ENCODE measurements at regions not wholly inside any gene's neighbourhood (a gene's known extent, or its start where the extent isn't known, plus 50 kb on each side); places are given as distances from the start of the nearest gene placed in this dataset.
A peak's percentile ranks its signal among the peaks of the same experiment; 100 is the strongest.

GRCh38 chr3:159850481-159850880 lies 138.2 kb upstream of the IL12A start:
- peaks cover 60% of the 10 kb centered on the region for H3K4me1 Mint-ChIP-seq (ENCODE audit: unreplicated experiment)
- H3K9me3 Mint-ChIP-seq = no peaks in the 10 kb centered on the region
- H3K27ac Mint-ChIP-seq = no peak overlapping the region
- TF ChIP-seq CTCF (conservative IDR thresholded peaks at IDR 0.05) = no peak
- no peaks in the 10 kb centered on the region for H3K27me3 Mint-ChIP-seq
- H3K4me3 Mint-ChIP-seq = no peak overlapping the region
- DNase-seq (ENCODE audit: extremely low spot score, unreplicated experiment) = no peak
- H3K36me3 Mint-ChIP-seq = peaks cover 4% of the 10 kb centered on the region

GRCh38 chr3:159852266-159852665 lies 136.4 kb upstream of the IL12A start:
- Mint-ChIP-seq H3K4me1 (ENCODE audit: unreplicated experiment) (peaks cover 61% of the 10 kb centered on the region), H3K27me3 (no peaks in the 10 kb centered on the region), H3K4me3 (peak overlapping the region; percentile 82), H3K9me3 (no peaks in the 10 kb centered on the region), H3K36me3 (peaks cover 4% of the 10 kb centered on the region), H3K27ac (peak overlapping the region; percentile 78)
- no peak for DNase-seq (ENCODE audit: extremely low spot score, unreplicated experiment)
- no peak for TF ChIP-seq CTCF (conservative IDR thresholded peaks at IDR 0.05)

- TF ChIP-seq CTCF (conservative IDR thresholded peaks at IDR 0.05) = no peak
- no peaks in the 10 kb centered on the region for H3K9me3 Mint-ChIP-seq
- peaks cover 59% of the 10 kb centered on the region for H3K4me1 Mint-ChIP-seq (ENCODE audit: unreplicated experiment)
- H3K27me3 Mint-ChIP-seq = no peaks in the 10 kb centered on the region
- DNase-seq (ENCODE audit: extremely low spot score, unreplicated experiment) = no peak
- H3K27ac Mint-ChIP-seq = peak overlapping the region; percentile 78
- H3K4me3 Mint-ChIP-seq = peak overlapping the region; percentile 82
- H3K36me3 Mint-ChIP-seq = peaks cover 3% of the 10 kb centered on the region
Observed at GRCh38 chr3:159852821-159853505, 135.7 kb upstream of the IL12A start.

- Mint-ChIP-seq H3K36me3 (no peaks in the 10 kb centered on the region), H3K4me1 (ENCODE audit: unreplicated experiment) (peaks cover 56% of the 10 kb centered on the region), H3K27me3 (no peaks in the 10 kb centered on the region), H3K4me3 (peak overlapping the region; percentile 82), H3K9me3 (no peaks in the 10 kb centered on the region), H3K27ac (peak overlapping the region; percentile 78)
- no peak for TF ChIP-seq CTCF (conservative IDR thresholded peaks at IDR 0.05)
- no peak for DNase-seq (ENCODE audit: extremely low spot score, unreplicated experiment)
Observed at GRCh38 chr3:159853506-159853864, 135.2 kb upstream of the IL12A start.

- no peak for TF ChIP-seq CTCF (conservative IDR thresholded peaks at IDR 0.05)
- Mint-ChIP-seq H3K4me3 (peak overlapping the region; percentile 69), H3K36me3 (no peaks in the 10 kb centered on the region), H3K27ac (peak overlapping the region; percentile 88), H3K9me3 (no peaks in the 10 kb centered on the region), H3K27me3 (no peaks in the 10 kb centered on the region), H3K4me1 (ENCODE audit: unreplicated experiment) (peaks cover 63% of the 10 kb centered on the region)
- no peak for DNase-seq (ENCODE audit: extremely low spot score, unreplicated experiment)
Observed at GRCh38 chr3:159854500-159855124, 134.0 kb upstream of the IL12A start.
